H1 (cell line): ENCODE measurements at regions not wholly inside any gene's neighbourhood (a gene's known extent, or its start where the extent isn't known, plus 50 kb on each side); places are given as distances from the start of the nearest gene placed in this dataset.

Experiments
- CTCF ChIA-PET: fragments of 300-600 bp; sonication (Branson Sonifier 250); formaldehyde crosslinking; loops from one replicate; lab custom pipeline; 2021; ENCODE audit not compliant: partially characterized antibody; lab: Charles Lee
- POLR2A ChIA-PET: fragments of 300-600 bp; sonication (Branson Sonifier 250); formaldehyde crosslinking; loops from one replicate; lab custom pipeline; 2021; ENCODE audit warnings: inconsistent platforms; ENCODE audit not compliant: partially characterized antibody; lab: Charles Lee
- DNase-seq, 2 experiments: peaks; one replicate each; pipeline versions ENCODE4 v3.0.0 to v3.0.0-alpha.2; 2010 to 2022; ENCODE audit warnings: low spot score in 2 of 2, low read depth in 1 of 2, mixed read lengths in 1 of 2
- FAIRE-seq: peaks from 2 replicates; lab custom pipeline; 2011; peaks lifted over from hg19 to GRCh38; lab: Jason Lieb, UNC
- H2AFZ ChIP-seq: 2 replicates; pipeline ENCODE4 v1.8.1; 2012; ENCODE audit warnings: low read length, inconsistent platforms
- H2AK5ac ChIP-seq: 2 replicates; pipeline ENCODE4 v1.6.1; 2013; ENCODE audit warnings: low read depth, low read length
- H2BK120ac ChIP-seq: replicated peaks from 2 replicates; pipeline ENCODE3; 2013; ENCODE audit warnings: low read depth, low read length, inconsistent platforms
- H2BK12ac ChIP-seq: 2 replicates; pipeline ENCODE4 v1.6.1; 2013; ENCODE audit warnings: low read depth, low read length
- H2BK15ac ChIP-seq: 2 replicates; pipeline ENCODE4 v1.6.1; 2013; ENCODE audit warnings: low read length
- H2BK20ac ChIP-seq: 2 replicates; pipeline ENCODE4 v1.6.1; 2013; ENCODE audit warnings: low read length
- H2BK5ac ChIP-seq: 2 replicates; pipeline ENCODE4 v1.6.1; 2013; ENCODE audit warnings: low read depth, low read length
- H3K14ac ChIP-seq: 2 replicates; pipeline ENCODE4 v1.6.1; 2013; ENCODE audit warnings: inconsistent platforms; ENCODE audit not compliant: insufficient read length
- H3K18ac ChIP-seq: 2 replicates; pipeline ENCODE4 v1.6.1; 2013; ENCODE audit warnings: low read length; ENCODE audit errors: extremely low read depth
- H3K23ac ChIP-seq: 2 replicates; pipeline ENCODE4 v1.6.1; 2013; ENCODE audit warnings: inconsistent platforms; ENCODE audit not compliant: insufficient read length
- H3K23me2 ChIP-seq: 2 replicates; pipeline ENCODE4 v1.6.1; 2013; ENCODE audit warnings: low read depth, low read length
- H3K27ac ChIP-seq: 2 replicates; pipeline ENCODE4 v1.6.1; 2011; ENCODE audit warnings: low read depth, low read length, inconsistent platforms
- H3K27me3 ChIP-seq, 4 experiments: replicated peaks in 1 of 4; 1 replicate in 1 of 4; 2 replicates in 3 of 4; pipeline versions ENCODE4 v1.6.1 to v1.8.1; 2011 to 2013; ENCODE audit warnings: low read length in 3 of 4, mild to moderate bottlenecking in 3 of 4, inconsistent platforms in 2 of 4, mixed read lengths in 2 of 4, moderate library complexity in 1 of 4; ENCODE audit not compliant: control insufficient read depth in 3 of 4, insufficient read depth in 3 of 4; ENCODE audit errors: extremely low read depth in 1 of 4
- H3K36me3 ChIP-seq, 4 experiments: 2 replicates each; pipeline versions ENCODE4 v1.6.1 to v1.8.1; 2011 to 2013; ENCODE audit warnings: mild to moderate bottlenecking in 4 of 4, low read length in 3 of 4, moderate library complexity in 2 of 4, control low read depth in 1 of 4, inconsistent platforms in 1 of 4; ENCODE audit not compliant: insufficient read depth in 4 of 4, control insufficient read depth in 2 of 4
- H3K4ac ChIP-seq: replicated peaks from 2 replicates; pipeline ENCODE3; 2013; ENCODE audit warnings: low read length, low read depth, mixed read lengths, inconsistent platforms; ENCODE audit not compliant: insufficient read length
- H3K4me1 ChIP-seq, 4 experiments: replicated peaks in 1 of 4; 1 replicate in 1 of 4; 2 replicates in 3 of 4; pipeline versions ENCODE4 v1.6.1 to v1.8.1; 2011 to 2013; ENCODE audit warnings: low read length in 3 of 4, inconsistent platforms in 2 of 4, mixed read lengths in 1 of 4; ENCODE audit not compliant: insufficient read depth in 4 of 4, control insufficient read depth in 3 of 4
- H3K4me2 ChIP-seq, 2 experiments: 2 replicates each; pipeline versions ENCODE4 v1.6.1 to v1.8.1; 2011 to 2013; ENCODE audit warnings: low read depth in 2 of 2, low read length in 2 of 2, control low read depth in 1 of 2, inconsistent platforms in 1 of 2, mild to moderate bottlenecking in 1 of 2; ENCODE audit not compliant: insufficient read depth in 1 of 2
- H3K4me3 ChIP-seq, 4 experiments: fragments of 200-600, 300-600 bp in 1 of 4; sonication (generic), shearing (Covaris generic), sonication (Bioruptor Twin) in 1 of 4; 2 replicates each; pipeline versions ENCODE4 v1.5.1 to v1.8.1; 2011 to 2016; ENCODE audit warnings: low read length in 4 of 4, low read depth in 3 of 4, control low read depth in 2 of 4, inconsistent platforms in 2 of 4, mild to moderate bottlenecking in 2 of 4, mixed read lengths in 1 of 4, moderate library complexity in 1 of 4; ENCODE audit not compliant: insufficient read depth in 2 of 4; ENCODE audit errors: extremely low read depth in 1 of 4
- H3K56ac ChIP-seq: replicated peaks from 2 replicates; pipeline ENCODE3; 2013; ENCODE audit warnings: low read depth, mild to moderate bottlenecking, mixed read lengths, low read length, inconsistent platforms; ENCODE audit not compliant: insufficient read length
- H3K79me1 ChIP-seq: 2 replicates; pipeline ENCODE4 v1.6.1; 2013; ENCODE audit warnings: low read depth, low read length, control low read depth
- H3K79me2 ChIP-seq, 2 experiments: 2 replicates each; pipeline versions ENCODE4 v1.6.1 to v1.8.1; 2012 to 2013; ENCODE audit warnings: low read length in 2 of 2, mild to moderate bottlenecking in 2 of 2, inconsistent platforms in 1 of 2; ENCODE audit not compliant: insufficient read depth in 2 of 2, control insufficient read depth in 1 of 2
- H3K9ac ChIP-seq, 4 experiments: replicated peaks in 1 of 4; 1 replicate in 1 of 4; 2 replicates in 3 of 4; pipeline versions ENCODE4 v1.6.1 to v1.8.1; 2011 to 2013; ENCODE audit warnings: low read depth in 3 of 4, low read length in 3 of 4, control low read depth in 2 of 4, mild to moderate bottlenecking in 2 of 4, moderate library complexity in 2 of 4, inconsistent platforms in 1 of 4; ENCODE audit errors: extremely low read depth in 1 of 4
- H3K9me3 ChIP-seq, 2 experiments: 2 replicates each; pipeline versions ENCODE4 v1.6.1 to v1.8.1; 2012 to 2013; ENCODE audit warnings: mild to moderate bottlenecking in 2 of 2, moderate library complexity in 2 of 2, control low read depth in 1 of 2, inconsistent platforms in 1 of 2, low read depth in 1 of 2, low read length in 1 of 2, mixed read lengths in 1 of 2; ENCODE audit not compliant: insufficient read depth in 2 of 2
- H4K20me1 ChIP-seq, 2 experiments: replicated peaks in 1 of 2; 2 replicates each; pipeline versions ENCODE3 to v1.8.1; 2011 to 2013; ENCODE audit warnings: inconsistent platforms in 2 of 2, low read length in 2 of 2, mild to moderate bottlenecking in 1 of 2; ENCODE audit not compliant: insufficient read depth in 2 of 2, control insufficient read depth in 1 of 2
- H4K5ac ChIP-seq: 2 replicates; pipeline ENCODE4 v1.6.1; 2013; ENCODE audit warnings: low read length, low read depth, mixed read lengths, inconsistent platforms; ENCODE audit not compliant: insufficient read length
- H4K8ac ChIP-seq: 2 replicates; pipeline ENCODE4 v1.8.0; 2013; ENCODE audit warnings: mild to moderate bottlenecking, moderate library complexity, low read length, inconsistent platforms; ENCODE audit not compliant: insufficient read depth; ENCODE audit errors: extremely low read depth
- H4K91ac ChIP-seq: replicated peaks from 2 replicates; pipeline ENCODE3; 2013; ENCODE audit warnings: low read length, mixed read lengths, inconsistent platforms; ENCODE audit not compliant: insufficient read length
- ASH2L ChIP-seq: fragments of 200-600, 300-600 bp; sonication (generic); IDR thresholded peaks from one replicate; pipeline ENCODE4 v1.7.1; 2017; ENCODE audit warnings: low read length
- CEBPB ChIP-seq: IDR thresholded peaks from 2 replicates; pipeline ENCODE4 v1.6.1; 2012; ENCODE audit warnings: low read depth, low read length
- E2F6 ChIP-seq: IDR thresholded peaks from 2 replicates; pipeline ENCODE4 v1.6.1; 2012; ENCODE audit warnings: inconsistent platforms
- HDAC6 ChIP-seq: IDR thresholded peaks from one replicate; pipeline ENCODE4 v1.7.1; 2012; ENCODE audit warnings: low read depth, mild to moderate bottlenecking, inconsistent platforms, low read length, moderate library complexity
- PHF8 ChIP-seq: fragments of 200-600 bp; sonication (generic); conservative IDR thresholded peaks from 2 replicates; pipeline ENCODE4 v1.7.1; 2012; ENCODE audit warnings: low read depth, mild to moderate bottlenecking, inconsistent platforms, low read length, moderate library complexity
- RAD21 ChIP-seq, 2 experiments: IDR thresholded peaks in 1 of 2; conservative IDR thresholded peaks in 1 of 2; 2 replicates each; pipeline ENCODE4 v1.6.1; 2011; ENCODE audit warnings: low read depth in 2 of 2, low read length in 2 of 2, improper control_type of control experiment in 1 of 2, inconsistent platforms in 1 of 2, mild to moderate bottlenecking in 1 of 2, moderate library complexity in 1 of 2
- WGBS, 2 experiments: shearing (Covaris generic) in 1 of 2; methylation state at CpG; one replicate each; pipeline versions ENCODE4 v1.1.6 to v1.1.7; 2013 to 2015; ENCODE audit warnings: low lambda C conversion rate in 2 of 2, mixed read lengths in 2 of 2, inconsistent platforms in 1 of 2, low coverage in 1 of 2, missing lambda C conversion rate in 1 of 2; ENCODE audit not compliant: insufficient replicate concordance in 2 of 2, insufficient coverage in 1 of 2, insufficient read length in 1 of 2; ENCODE audit errors: extremely low coverage in 1 of 2, missing lambda C conversion rate in 1 of 2; 5-methylcytosine and 5-hydroxymethylcytosine counted together

- WGBS, 2 experiments = 95% methylated on average over 1 of the region's 1 CpG; no CpG with 5 or more reads in 1 of the 2 experiments
Measured at GRCh38 chr3:166372571-166373106, 535.4 kb upstream of the BCHE start.

More at GRCh38 chr3:166372571-166373106, 535.4 kb upstream of the BCHE start:
- H3K36me3 ChIP-seq = no peaks in the 10 kb centered on the region
- H3K4me3 ChIP-seq = no peak overlapping the region
- TF ChIP-seq ASH2L = no peak
- TF ChIP-seq RAD21 (IDR thresholded peaks at IDR 0.05 in 1 of 2, conservative IDR thresholded peaks at IDR 0.05 in 1 of 2; ENCODE audit: low read depth in 2 of 2, low read length in 2 of 2) = no peak
- no peak for TF ChIP-seq E2F6
- no peak for TF ChIP-seq HDAC6
- no peak for TF ChIP-seq PHF8
- no peak for TF ChIP-seq CEBPB
- no peak overlapping the region for H3K56ac ChIP-seq
- H3K18ac ChIP-seq = no peak overlapping the region
- no peak overlapping the region for H2BK5ac ChIP-seq
- no peak overlapping the region for H3K23ac ChIP-seq
- H3K79me1 ChIP-seq = no peaks in the 10 kb centered on the region
- H3K9ac ChIP-seq = no peak overlapping the region
- no peak overlapping the region for H2AFZ ChIP-seq
- H3K4ac ChIP-seq = no peak overlapping the region
- no peaks in the 10 kb centered on the region for H3K4me1 ChIP-seq
- DNase-seq (no peak), FAIRE-seq (no peak)
- H2BK20ac ChIP-seq = no peak overlapping the region
- H2BK120ac ChIP-seq = no peak overlapping the region
- no peak overlapping the region for H2BK12ac ChIP-seq
- H4K8ac ChIP-seq = no peak overlapping the region
- POLR2A ChIA-PET = no interaction called here
- no peak overlapping the region for H2BK15ac ChIP-seq
- no peaks in the 10 kb centered on the region for H3K79me2 ChIP-seq
- CTCF ChIA-PET = no interaction called here
- 0 out of 4 replicates have a peak, but pooled peaks cover 0 to 3% of the 10 kb centered on the region in 2 experiments for H3K9me3 ChIP-seq
- H3K14ac ChIP-seq = no peak overlapping the region
- H3K23me2 ChIP-seq = no peaks in the 10 kb centered on the region
- no peak overlapping the region for H3K4me2 ChIP-seq
- no peak overlapping the region for H3K27ac ChIP-seq
- H4K91ac ChIP-seq = no peak overlapping the region
- H4K5ac ChIP-seq = no peak overlapping the region
- H3K27me3 ChIP-seq = no peaks in the 10 kb centered on the region
- no peak overlapping the region for H2AK5ac ChIP-seq
- H4K20me1 ChIP-seq = no peaks in the 10 kb centered on the region
